Stimulated activated CD4-positive, alpha-beta T cell treated with anti-CD3 and anti-CD28 coated beads, Interleukin-15, amount 100 ng/mL, for 48 hours (primary cell): ENCODE measurements at regions not wholly inside any gene's neighbourhood (a gene's known extent, or its start where the extent isn't known, plus 50 kb on each side); places are given as distances from the start of the nearest gene placed in this dataset.

Experiments
- DNase-seq, 2 donors: peaks; one replicate each; pipeline ENCODE4 v3.0.0-alpha.2; 2020; ENCODE audit warnings: low read depth in 2 of 2

DNA sequence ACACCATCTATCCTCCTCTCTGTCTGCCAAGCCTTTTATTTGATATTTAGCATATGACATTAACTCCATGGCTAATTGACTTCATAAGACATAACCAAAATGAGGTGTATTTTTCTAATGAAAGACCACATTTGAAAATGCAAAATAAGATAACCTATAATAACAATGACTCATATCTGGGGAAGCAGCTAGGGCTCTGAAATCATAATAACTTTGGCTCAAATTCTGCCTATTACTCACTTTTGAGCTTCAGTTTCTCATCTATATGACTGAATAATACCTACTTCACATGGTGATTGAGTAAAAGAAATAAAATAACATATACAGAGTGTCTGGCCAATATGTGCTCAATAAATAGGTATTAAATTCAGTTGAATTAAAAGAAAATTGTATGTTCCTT lies 1419.8 kb upstream of the TENM4 start:
- no peak for DNase-seq

DNA sequence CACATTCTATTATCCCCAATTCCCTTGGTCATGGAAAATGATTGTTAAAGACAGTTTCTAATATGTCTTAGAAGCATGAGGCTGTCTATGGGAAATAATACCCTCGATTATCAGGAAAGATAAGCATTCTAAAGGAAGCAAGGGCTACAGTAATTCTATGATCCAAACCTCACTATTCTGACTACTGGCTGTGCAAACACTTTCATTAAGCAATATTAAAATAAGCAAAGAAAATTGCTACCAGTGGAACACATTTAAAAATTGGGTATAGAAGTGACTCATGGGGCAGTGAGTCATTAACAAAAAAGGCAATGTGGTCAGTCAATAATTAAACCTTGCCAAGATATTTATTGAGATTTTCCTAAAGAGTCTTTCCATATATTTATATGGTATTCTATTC lies 1415.2 kb upstream of the TENM4 start:
- DNase-seq: no peak

DNA sequence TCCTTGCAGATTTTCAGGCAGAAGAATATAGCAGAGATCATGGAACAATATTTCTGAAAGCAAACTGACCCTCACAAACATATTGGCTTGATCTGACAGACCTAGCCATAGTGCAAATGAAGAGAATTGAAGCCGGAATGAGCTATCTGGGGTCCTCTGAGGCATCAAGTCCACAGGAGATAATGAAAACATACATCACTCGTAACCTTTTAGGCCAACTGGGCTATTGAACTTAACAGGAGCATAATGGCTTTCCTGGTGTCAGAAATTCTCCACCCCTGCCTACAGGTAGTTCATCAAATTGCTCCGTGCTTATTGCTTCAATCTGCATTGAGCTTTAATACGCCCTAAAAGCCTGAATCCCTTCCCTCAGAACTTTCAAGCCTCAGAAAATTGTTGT lies 1414.6 kb upstream of the TENM4 start:
- DNase-seq: no peak

DNA sequence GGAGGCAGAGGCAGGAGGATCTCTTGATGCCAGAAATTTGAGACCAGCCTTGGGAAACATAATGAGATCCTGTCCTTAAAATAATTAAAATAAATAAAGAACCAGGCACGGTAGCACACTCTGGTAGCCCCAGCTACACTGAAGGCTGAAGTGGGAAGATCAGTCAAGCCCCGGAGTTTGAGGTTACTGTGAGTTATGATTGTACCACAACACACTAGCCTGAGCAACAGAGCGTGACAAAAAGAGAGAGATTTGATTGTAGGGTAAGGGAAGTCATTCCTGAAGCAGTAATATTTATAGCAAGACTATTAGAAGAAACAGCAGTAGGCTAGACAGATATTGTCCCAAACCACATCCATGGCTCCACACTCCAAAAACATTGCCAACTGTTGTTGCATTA lies 1408.4 kb upstream of the TENM4 start:
- no peak for DNase-seq

DNA sequence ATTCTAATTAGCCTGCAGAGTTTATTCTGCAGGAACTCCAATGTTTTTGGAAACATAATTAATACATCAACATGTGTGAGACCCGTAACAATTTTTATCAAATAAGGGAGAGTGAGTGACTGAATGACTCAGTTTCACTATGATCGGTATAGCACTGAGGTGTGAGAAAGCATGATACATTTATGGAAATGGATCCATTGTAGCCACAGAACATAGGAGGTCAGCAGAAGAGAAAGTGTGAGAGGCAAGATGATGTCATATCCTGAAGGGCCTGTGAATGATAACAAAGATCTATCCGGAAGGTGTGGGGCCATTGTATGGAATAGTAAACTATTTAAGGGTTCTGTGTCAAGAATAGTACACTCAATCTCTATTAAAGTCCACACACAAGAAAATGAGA lies 1406.1 kb upstream of the TENM4 start:
- DNase-seq: no peak

DNA sequence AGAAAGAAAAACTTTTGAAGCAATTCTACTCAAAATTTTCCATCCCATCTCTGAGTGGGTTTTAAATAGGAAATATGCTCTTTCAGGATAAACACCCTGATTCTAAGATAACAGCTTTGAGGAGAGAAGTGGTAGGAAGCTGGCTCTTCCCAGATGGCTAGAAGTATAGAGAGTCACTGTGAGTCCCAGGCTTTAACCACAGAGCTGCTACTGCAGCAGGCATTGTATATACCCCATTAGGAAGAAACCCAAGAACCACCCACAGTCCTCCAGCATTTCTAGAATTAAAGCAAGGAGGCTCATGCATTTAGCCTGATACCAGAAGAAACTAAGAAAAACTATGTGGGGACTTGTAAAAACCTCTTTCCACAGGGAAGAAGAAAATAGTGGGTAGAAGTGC lies 1405.6 kb upstream of the TENM4 start:
- DNase-seq: no peak

DNA sequence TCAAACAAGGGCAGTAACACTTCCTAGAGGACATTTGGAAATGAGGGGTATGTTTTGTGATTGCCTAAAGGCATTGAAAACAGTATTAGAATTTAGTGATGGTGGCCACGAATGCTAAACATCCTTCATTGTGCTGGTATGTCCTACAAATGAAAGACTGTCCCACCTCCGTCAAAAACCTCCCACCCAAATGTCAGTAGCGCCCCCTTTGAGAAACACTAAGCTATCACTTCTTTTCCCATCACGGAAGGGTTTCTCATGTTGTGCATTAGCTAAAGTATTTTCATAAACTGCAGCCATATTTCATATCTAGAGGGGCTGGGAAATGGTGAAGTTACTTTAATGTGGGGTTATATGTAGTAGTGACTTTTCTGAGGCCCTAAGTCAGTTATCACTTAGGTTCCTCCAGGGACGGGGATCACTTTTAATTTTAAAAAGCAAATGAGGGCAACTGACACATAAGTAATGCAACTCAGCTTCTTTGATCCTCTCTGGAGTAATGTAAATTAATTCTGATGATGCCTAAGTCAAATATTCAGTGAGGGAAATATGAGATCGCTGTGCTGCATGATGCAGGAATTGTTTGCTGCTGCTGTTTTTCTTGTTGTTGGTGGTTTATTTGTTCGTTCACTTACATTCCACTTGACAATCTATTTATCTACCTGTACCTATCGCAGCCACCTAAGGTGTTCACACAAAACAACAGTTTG lies 1403.4 kb upstream of the TENM4 start:
- DNase-seq: no peak

DNA sequence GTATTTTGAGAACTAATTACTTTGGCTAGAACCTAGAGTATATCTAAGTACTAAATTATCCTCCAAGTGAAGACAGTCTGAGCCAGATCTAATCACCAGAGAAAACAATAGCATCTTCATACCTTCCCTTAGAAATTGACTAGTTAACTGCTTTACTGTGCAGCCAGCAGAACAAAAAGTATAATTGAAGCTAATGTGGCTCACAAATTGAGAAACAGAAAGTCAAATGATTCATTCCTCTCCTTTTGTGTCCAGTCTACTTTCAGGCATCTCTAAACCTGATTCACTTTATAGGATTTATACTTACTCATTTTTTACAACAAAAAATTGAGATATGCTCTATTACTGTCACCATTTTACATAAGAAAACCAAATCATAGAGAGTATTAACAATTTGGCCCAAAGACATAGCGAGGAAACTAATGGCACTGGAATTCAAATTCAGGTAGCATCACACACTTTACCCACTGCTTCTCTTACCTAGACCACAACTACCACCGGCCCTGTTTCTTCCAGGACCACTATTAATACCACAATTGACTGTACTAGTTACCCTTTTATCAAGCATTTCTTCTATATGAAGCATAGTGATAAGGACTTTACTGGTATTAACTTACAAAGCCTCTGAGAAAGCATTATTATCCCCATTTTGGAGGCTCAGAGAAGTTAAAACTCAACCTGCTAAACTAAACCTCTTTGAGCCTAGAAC lies 1402.6 kb upstream of the TENM4 start:
- no peak for DNase-seq

DNA sequence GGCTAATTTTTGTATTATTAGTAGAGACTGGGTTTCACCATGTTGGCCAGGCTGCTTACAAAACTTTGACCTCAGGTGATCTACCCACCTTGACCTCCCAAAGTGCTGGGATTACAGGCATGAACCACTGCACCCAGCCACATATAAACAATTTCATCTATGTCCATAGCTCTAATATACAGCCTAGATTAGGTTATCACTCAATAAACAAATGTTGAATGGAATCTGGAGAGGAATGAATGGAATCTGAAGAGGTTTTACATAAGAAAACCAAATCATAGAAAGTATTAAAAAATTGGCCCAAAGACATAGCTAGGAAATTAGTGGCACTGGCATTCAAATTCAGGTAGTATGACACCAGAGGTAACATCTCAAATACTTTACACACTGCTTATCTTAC lies 1401.4 kb upstream of the TENM4 start:
- DNase-seq: no peak

DNA sequence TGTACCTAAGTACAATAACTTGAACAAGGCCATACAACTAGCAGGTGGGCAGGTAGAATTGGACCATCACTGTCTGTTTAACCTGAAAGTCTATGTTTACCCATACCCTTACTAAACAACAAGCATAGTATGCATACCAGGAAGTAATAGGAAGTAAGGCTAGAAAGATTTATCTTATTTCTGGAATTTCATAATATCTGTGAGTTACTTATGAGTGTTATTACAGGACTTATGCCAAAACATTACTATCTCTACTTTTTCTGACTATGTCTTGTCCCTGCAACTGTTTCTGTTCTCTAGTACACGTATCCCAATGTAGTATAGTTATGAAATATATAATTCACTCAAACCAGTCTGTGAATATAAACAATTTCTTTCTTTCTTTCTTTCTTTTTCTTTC lies 1400.8 kb upstream of the TENM4 start:
- DNase-seq: no peak

DNA sequence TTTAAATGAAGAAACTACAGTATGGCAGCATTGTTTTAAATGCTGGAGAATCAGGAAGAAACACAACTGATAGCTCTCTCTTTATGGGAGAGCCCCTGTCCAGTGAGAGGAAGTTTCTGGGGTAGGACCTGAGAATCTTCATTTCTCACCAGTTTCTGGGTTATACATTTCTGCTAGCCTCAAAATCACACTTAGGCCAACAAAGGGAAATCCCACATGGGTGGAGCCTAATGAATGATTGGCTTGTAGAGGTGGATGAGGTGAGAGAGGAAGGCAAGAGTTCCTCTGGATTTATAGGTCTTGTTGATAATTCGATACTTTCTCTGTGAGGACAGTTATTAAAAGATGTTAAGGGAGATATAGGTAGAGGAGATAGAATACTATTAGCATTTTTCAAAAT lies 1397.3 kb upstream of the TENM4 start:
- no peak for DNase-seq

DNA sequence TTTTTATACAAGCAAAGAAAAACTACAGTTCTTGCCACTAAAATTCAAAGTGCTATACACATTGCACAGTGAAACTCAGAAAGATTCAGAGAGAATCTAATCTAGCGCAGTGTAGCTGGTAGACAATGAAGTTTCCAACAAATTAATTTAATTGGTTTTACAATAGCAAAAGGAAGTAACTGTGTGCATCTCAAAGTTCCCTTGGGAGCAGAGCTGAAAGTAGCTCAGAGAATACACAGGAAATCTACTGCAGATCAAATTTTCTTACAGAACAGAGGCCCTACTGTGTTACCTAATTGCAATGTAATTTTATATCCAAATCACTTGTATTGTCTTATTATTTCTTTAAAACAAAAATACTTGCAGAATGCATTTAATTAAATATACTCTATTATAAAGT lies 1396.2 kb upstream of the TENM4 start:
- no peak for DNase-seq

DNA sequence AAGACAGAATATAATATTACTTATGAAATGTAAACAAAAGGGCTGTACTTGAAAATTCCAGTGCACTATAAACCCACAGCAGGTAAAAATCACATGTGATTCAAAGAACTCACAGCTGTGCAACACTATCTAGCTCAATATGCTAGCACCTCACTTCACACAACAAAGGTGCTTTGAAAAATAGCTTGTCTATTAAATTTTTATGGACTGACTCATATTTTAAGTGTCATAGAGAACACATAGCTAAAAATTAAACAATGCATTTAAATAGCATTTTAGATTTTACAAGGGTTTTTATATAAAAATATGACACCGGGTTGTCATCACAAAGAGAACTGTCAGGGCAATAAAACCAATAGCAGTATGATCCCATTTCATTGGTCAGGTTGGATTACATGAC lies 1390.5 kb upstream of the TENM4 start:
- DNase-seq: no peak

DNA sequence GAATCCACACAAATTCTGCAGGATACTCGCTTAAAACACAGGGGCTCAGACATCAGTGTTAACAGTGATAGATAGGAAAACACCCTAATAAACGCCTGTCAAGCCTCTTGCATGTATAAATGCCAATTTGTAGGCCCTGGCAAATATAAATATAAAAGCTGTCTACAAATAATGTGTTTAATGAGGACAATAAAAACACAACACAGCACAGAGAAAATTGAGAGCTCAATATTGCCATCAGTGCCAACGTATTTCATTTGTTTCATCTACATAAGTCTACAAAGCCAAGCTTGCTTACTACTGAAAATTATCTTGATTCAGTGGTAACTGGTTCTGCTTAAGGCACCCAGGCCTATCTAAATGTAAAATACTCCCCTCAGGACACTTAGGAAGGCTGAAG lies 1387.0 kb upstream of the TENM4 start:
- no peak for DNase-seq

DNA sequence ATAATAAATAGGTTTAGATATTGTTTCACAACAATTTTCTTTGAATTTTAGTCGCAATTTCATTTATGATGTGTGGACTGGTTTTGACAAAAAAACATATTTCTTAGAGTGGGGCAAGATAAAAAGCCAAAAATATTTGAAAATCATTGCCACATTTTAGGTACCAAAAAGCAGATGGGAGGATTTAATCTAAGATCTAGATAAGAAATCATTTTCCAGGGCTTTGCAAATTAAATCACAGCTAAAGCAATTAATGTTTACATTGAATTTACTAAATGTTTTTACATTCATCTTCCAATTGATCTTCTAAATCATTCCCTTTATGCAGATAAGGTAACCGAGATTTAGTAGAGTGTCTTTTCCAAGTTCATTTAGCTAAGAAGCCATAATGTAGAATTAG lies 1386.0 kb upstream of the TENM4 start:
- no peak for DNase-seq

DNA sequence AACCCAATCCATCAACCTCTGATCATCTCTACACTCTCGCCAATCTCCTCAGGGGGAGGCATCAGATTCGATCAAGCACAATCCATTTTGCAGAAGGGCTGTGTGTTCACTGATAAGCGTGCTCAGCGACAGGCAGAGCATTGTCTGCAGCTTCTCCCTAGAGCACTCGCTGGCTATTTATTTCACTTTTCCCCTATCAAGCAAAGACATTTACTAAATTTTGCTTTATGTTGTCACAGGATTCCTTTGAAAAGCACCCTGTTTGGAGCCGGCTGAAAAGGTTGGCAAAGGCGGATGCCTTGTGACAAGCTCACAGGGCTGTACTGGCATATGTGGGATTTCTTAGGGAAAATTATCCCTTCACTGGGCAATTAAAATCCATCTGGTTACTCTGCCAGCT lies 1381.5 kb upstream of the TENM4 start:
- DNase-seq: no peak

DNA sequence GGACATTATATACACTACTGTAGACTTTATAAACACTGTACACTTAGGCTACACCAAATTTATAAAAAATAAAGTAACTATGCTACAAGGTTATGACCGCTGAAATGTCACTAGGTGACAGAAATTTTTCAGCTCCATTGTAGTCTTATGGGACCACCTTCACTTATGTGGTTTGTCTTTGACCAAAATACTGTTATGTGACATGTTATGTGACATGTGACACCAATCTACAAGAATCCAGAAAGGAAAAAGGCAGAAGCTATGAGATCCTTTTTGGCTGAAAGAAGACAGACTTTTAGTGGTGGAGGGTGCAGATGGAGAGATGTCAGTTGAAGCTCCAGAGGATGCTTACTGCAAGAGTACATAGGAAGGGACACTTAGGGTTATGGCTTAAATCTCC lies 1378.4 kb upstream of the TENM4 start:
- no peak for DNase-seq

DNA sequence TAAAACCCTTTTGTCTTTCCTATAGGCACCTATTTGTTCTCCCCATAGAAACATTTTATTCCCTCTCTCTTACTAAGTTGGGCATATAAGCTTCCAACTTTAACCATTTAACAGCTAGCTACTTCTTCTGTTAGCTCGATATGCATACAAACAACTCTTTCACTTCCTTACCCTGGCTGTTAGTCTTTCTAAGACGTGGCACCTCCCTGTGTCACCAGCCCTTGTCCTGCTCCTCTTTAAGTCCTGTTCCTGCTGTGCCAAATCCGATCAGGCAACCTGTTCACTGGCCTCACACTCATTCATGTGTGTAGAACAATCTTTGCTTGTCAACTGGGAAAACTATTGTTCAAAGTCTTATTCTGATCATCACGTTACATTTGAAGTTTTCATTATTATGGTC lies 1376.1 kb upstream of the TENM4 start:
- DNase-seq: no peak

DNA sequence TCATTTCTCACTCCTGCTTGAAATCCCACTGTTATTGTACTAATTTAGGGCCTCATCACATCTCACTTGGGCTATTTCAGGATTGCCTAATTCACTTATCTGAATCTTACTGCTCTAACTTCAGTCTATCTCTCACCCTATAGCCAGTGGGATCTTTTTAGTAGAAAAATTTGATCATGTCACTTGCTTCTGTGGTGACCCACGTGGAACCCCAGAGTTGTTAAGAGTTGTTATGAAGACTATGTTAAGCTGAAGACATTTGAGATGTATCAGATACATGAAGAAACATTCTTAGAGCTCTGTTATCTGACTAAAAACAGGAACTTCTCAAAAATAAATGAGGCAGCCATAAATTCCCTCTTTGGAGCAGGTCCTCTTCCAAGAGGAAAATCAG lies 1375.6 kb upstream of the TENM4 start:
- DNase-seq: no peak

DNA sequence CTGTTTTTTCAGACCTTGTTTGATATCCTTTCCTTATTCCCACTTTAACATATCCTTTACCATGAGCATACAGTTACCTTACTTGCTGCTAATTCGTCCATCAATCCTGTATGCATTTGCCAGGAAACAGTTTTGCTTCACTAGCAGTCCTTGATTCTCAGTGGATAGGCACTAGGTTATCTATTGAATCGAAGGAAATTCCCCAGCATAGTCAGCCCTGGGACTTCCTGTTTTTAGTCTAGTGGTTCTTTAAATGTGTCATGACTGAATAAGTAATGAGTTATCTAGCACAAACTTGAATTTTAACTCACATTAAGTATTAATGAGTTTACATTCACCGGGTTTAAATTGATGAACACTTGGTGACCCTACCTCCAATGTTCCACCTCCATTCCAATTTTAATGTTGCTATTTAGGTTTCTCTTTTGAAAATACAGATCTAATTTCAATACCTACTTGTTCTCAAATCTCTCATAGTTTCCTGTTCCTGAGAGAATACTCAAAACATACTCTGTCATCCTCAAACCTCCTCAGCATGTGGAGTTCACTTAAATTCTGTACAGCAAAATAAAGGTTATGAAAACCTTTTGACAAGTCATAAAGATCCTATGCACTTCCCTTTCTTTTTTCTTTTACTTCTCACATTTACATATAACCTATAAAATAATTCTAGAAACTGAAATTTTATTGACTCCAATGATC lies 1375.1 kb upstream of the TENM4 start:
- no peak for DNase-seq

DNA sequence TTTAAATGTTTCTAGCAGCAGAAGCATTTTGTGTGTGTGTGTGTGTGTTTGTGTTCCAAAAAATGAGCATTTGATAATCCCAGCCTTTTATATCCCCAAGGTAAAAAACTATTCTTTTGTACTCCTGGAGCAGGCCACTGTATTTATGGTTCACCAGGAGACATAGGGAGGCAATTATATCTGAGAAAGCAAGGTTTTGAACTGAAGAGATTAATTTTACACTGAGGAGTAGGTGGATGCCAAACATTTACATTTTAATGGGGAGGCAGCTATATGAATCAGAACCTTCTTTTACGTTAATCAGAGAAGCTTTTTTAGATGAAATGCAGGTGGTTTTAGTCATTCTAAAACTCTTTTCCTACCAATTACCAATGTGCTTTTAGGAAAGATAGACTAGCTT lies 1374.0 kb upstream of the TENM4 start:
- DNase-seq: no peak

DNA sequence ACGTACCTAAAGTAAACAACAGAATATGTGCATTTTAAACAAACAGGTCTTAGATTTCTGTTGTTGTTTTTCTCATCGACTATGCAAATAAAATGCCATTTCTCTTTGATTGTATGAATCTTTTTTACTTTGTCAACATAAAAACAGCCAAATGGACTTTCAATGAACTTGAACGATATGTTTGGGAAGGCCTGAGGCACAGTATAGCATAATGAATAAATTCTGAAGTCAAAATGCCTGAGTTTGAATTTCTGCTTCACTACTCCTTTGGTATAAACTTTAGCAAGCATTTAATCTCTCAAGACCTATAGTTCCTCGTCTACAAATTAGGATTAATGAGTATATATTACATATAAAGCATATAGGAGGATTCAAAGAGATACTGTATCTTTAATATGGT lies 1369.9 kb upstream of the TENM4 start:
- DNase-seq: no peak

DNA sequence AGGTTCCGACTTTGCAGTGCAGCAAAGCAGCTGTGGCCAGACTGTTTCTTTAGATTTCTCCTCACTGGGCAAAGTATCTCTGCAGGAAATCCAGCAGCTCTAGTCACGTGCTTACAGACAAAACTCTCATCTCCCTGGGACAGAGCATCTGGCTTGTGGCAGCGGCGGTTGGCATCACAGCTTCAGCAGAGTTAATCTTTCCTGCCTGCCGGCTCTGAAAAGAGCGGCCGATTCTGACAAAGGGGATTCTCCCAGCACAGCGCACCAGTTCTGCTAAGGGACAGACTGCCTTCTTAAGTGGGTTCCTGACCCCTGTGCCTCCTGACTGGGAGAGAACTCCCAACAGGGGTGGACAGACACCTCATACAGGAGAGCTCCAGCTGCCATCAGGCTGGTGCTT lies 1357.3 kb upstream of the TENM4 start:
- no peak for DNase-seq
